ENCODE measurements at regions not wholly inside any gene's neighbourhood (a gene's known extent, or its start where the extent isn't known, plus 50 kb on each side); places are given as distances from the start of the nearest gene placed in this dataset.

DNA sequence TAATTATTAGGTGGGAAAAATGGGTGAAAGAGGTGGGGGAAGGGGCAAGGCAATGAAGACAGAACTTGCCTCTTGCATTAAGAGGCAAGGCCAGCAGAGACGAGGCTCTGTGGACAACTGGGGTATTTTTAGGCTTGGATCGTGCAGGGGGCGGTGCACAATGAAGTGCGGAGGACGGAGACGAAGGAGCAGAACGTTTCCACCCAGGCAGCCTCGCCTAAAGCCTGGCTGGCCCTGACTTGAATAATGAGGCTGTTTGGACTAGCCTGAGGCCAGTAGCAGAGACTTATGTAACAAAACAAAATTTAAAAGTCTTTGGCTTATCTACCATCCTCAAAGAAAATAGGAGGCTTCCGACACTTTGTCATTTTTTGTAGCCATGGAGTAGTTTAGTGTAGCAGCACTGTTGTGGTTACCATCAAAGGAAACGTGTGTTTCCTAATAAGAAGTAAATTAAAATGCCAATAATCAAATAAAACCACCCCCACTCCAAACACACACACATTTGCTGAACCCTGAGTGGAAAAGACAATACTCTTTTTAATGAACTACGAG is 370.0 kb upstream of the CNR1 start:
- Histone ChIP-seq H3K9ac (ENCODE audit: low read length) (no peak overlapping the region), H3K79me2 (ENCODE audit: low read length) (no peaks in the 10 kb centered on the region), H3K9me2 (replicated peaks; ENCODE audit: insufficient read depth, low read length) (no peaks in the 10 kb centered on the region), H2AFZ (ENCODE audit: low read length) (no peak overlapping the region), H3K9me3 (replicated peaks; ENCODE audit: insufficient read depth, low read length) (no peaks in the 10 kb centered on the region), H3K4me2 (ENCODE audit: low read depth, low read length) (no peak overlapping the region), H3K4me1 (ENCODE audit: low read length) (no peaks in the 10 kb centered on the region), H3K27me3 (replicated peaks; ENCODE audit: insufficient read depth, low read length) (no peaks in the 10 kb centered on the region), H3K36me3 (replicated peaks; ENCODE audit: insufficient read depth, low read length) (no peaks in the 10 kb centered on the region), H4K20me1 (ENCODE audit: insufficient read depth, low read length) (no peaks in the 10 kb centered on the region), H3K27ac (ENCODE audit: low read length) (no peak overlapping the region), H3F3A (ENCODE audit: insufficient read depth, low read length) (no peaks in the 10 kb centered on the region), H3K4me3 (ENCODE audit: low read length) (no peak overlapping the region)
- no peak for TF ChIP-seq EZH2phosphoT487 (IDR thresholded peaks at IDR 0.05; ENCODE audit: low read length)
- TF ChIP-seq CTCF (IDR thresholded peaks at IDR 0.05; ENCODE audit: low read length) = no peak
- TF ChIP-seq EZH2 (optimal IDR thresholded peaks at IDR 0.05; ENCODE audit: low read depth, low read length) = no peak
- no peak for DNase-seq

- TF ChIP-seq EZH2phosphoT487 (IDR thresholded peaks at IDR 0.05; ENCODE audit: low read length) (no peak), CTCF (IDR thresholded peaks at IDR 0.05; ENCODE audit: low read length) (no peak), EZH2 (optimal IDR thresholded peaks at IDR 0.05; ENCODE audit: low read depth, low read length) (no peak)
- no peaks in the 10 kb centered on the region for H3K79me2 ChIP-seq (ENCODE audit: low read length)
- no peaks in the 10 kb centered on the region for H3K9me3 ChIP-seq (replicated peaks; ENCODE audit: insufficient read depth, low read length)
- H3K9me2 ChIP-seq (replicated peaks; ENCODE audit: insufficient read depth, low read length) = no peaks in the 10 kb centered on the region
- no peak overlapping the region for H2AFZ ChIP-seq (ENCODE audit: low read length)
- no peaks in the 10 kb centered on the region for H3K36me3 ChIP-seq (replicated peaks; ENCODE audit: insufficient read depth, low read length)
- H4K20me1 ChIP-seq (ENCODE audit: insufficient read depth, low read length) = no peaks in the 10 kb centered on the region
- H3K4me3 ChIP-seq (ENCODE audit: low read length) = no peak overlapping the region
- H3K4me1 ChIP-seq (ENCODE audit: low read length) = no peaks in the 10 kb centered on the region
- H3K4me2 ChIP-seq (ENCODE audit: low read depth, low read length) = no peak overlapping the region
- no peak overlapping the region for H3K9ac ChIP-seq (ENCODE audit: low read length)
- no peaks in the 10 kb centered on the region for H3F3A ChIP-seq (ENCODE audit: insufficient read depth, low read length)
- no peak overlapping the region for H3K27ac ChIP-seq (ENCODE audit: low read length)
- no peak for DNase-seq
- no peaks in the 10 kb centered on the region for H3K27me3 ChIP-seq (replicated peaks; ENCODE audit: insufficient read depth, low read length)
Measured at GRCh38 chr6:88535306-88535705, 369.2 kb upstream of the CNR1 start.

- no peak for TF ChIP-seq EZH2 (optimal IDR thresholded peaks at IDR 0.05; ENCODE audit: low read depth, low read length)
- no peak for TF ChIP-seq EZH2phosphoT487 (IDR thresholded peaks at IDR 0.05; ENCODE audit: low read length)
- TF ChIP-seq CTCF (IDR thresholded peaks at IDR 0.05; ENCODE audit: low read length) = no peak
Measured at GRCh38 chr6:88532241-88532860, 366.2 kb upstream of the CNR1 start.

More at GRCh38 chr6:88532241-88532860, 366.2 kb upstream of the CNR1 start:
- Histone ChIP-seq H3K4me3 (ENCODE audit: low read length) (no peak overlapping the region), H2AFZ (ENCODE audit: low read length) (no peak overlapping the region), H3F3A (ENCODE audit: insufficient read depth, low read length) (no peaks in the 10 kb centered on the region), H3K4me2 (ENCODE audit: low read depth, low read length) (no peak overlapping the region), H3K79me2 (ENCODE audit: low read length) (no peaks in the 10 kb centered on the region), H3K27me3 (replicated peaks; ENCODE audit: insufficient read depth, low read length) (no peaks in the 10 kb centered on the region), H4K20me1 (ENCODE audit: insufficient read depth, low read length) (no peaks in the 10 kb centered on the region), H3K9me3 (replicated peaks; ENCODE audit: insufficient read depth, low read length) (no peaks in the 10 kb centered on the region), H3K9ac (ENCODE audit: low read length) (no peak overlapping the region), H3K4me1 (ENCODE audit: low read length) (no peaks in the 10 kb centered on the region), H3K36me3 (replicated peaks; ENCODE audit: insufficient read depth, low read length) (no peaks in the 10 kb centered on the region), H3K27ac (ENCODE audit: low read length) (no peak overlapping the region), H3K9me2 (replicated peaks; ENCODE audit: insufficient read depth, low read length) (no peaks in the 10 kb centered on the region)
- DNase-seq = no peak

Measured in MM.1S (cell line).